GM19240 (cell line): ENCODE measurements at regions not wholly inside any gene's neighbourhood (a gene's known extent, or its start where the extent isn't known, plus 50 kb on each side); places are given as distances from the start of the nearest gene placed in this dataset.
"Not testable (repeated sequence)": the region's sequence is repeated elsewhere in the genome, so short reads cannot be mapped to it uniquely, and the experiment has no call there.

ENCODE experiments used
- DNase-seq: peaks from one replicate; pipeline ENCODE4 v3.0.0; 2011; ENCODE audit warnings: low spot score; ENCODE audit not compliant: insufficient read length

- no peak for DNase-seq
Observed at GRCh38 chr2:128414351-128414750, 95.7 kb upstream of the HS6ST1 start.

- no peak for DNase-seq
Observed at GRCh38 chr2:128414946-128415778, 96.5 kb upstream of the HS6ST1 start.

GRCh38 chr2:128415779-128416061, 97.1 kb upstream of the HS6ST1 start:
- DNase-seq, result no peak

- no peak for DNase-seq
Observed at GRCh38 chr2:128416109-128416785, 97.6 kb upstream of the HS6ST1 start.

- no peak for DNase-seq
Observed at GRCh38 chr2:128416806-128417205, 98.1 kb upstream of the HS6ST1 start.

GRCh38 chr2:128417264-128417663, 98.6 kb upstream of the HS6ST1 start:
- DNase-seq, result not testable (repeated sequence)

- no peak for DNase-seq
Observed at GRCh38 chr2:128420131-128420530, 101.5 kb upstream of the HS6ST1 start.

GRCh38 chr2:128420776-128421175, 102.1 kb upstream of the HS6ST1 start:
- DNase-seq, result no peak

GRCh38 chr2:128421286-128421685, 102.6 kb upstream of the HS6ST1 start:
- DNase-seq, result no peak

- DNase-seq, result no peak
Observed at GRCh38 chr2:128421861-128422311, 103.2 kb upstream of the HS6ST1 start.

GRCh38 chr2:128422571-128422970, 103.9 kb upstream of the HS6ST1 start:
- DNase-seq, result no peak

GRCh38 chr2:128423788-128424165, 105.1 kb upstream of the HS6ST1 start:
- no peak for DNase-seq

- no peak for DNase-seq
Observed at GRCh38 chr2:128424406-128425171, 105.9 kb upstream of the HS6ST1 start.

GRCh38 chr2:128425216-128425615, 106.5 kb upstream of the HS6ST1 start:
- DNase-seq, result no peak

GRCh38 chr2:128425731-128426620, 107.3 kb upstream of the HS6ST1 start:
- DNase-seq, result no peak

- DNase-seq, result no peak
Observed at GRCh38 chr2:128427413-128427755, 108.7 kb upstream of the HS6ST1 start.

- no peak for DNase-seq
Observed at GRCh38 chr2:128428415-128428814, 109.7 kb upstream of the HS6ST1 start.

GRCh38 chr2:128432423-128432822, 113.8 kb upstream of the HS6ST1 start:
- no peak for DNase-seq

- no peak for DNase-seq
Observed at GRCh38 chr2:128433911-128434550, 115.4 kb upstream of the HS6ST1 start.

GRCh38 chr2:128435576-128436478, 117.2 kb upstream of the HS6ST1 start:
- no peak for DNase-seq
